Stimulated activated naive CD8-positive, alpha-beta T cell treated with anti-CD3 and anti-CD28 coated beads, Interleukin-15, Interleukin-2, amounts not matched to agents 100 ng/mL and 50 ng/mL, for 24 hours (primary cell): ENCODE measurements at regions not wholly inside any gene's neighbourhood (a gene's known extent, or its start where the extent isn't known, plus 50 kb on each side); places are given as distances from the start of the nearest gene placed in this dataset.

Experiments used
- H3K27ac Mint-ChIP-seq: one replicate; pipeline ENCODE4 v1.8.0; 2021; ENCODE audit warnings: mild to moderate bottlenecking, mixed read lengths
- H3K27me3 Mint-ChIP-seq: one replicate; pipeline ENCODE4 v1.8.0; 2021; ENCODE audit warnings: mixed read lengths
- H3K36me3 Mint-ChIP-seq: one replicate; pipeline ENCODE4 v1.8.0; 2021; ENCODE audit warnings: low read depth, mixed read lengths
- H3K4me1 Mint-ChIP-seq: one replicate; pipeline ENCODE4 v1.8.0; 2021; ENCODE audit warnings: low read depth, mixed read lengths
- H3K4me3 Mint-ChIP-seq: one replicate; pipeline ENCODE4 v1.8.0; 2021; ENCODE audit warnings: mild to moderate bottlenecking, mixed read lengths
- H3K9me3 Mint-ChIP-seq: one replicate; pipeline ENCODE4 v1.8.0; 2021; ENCODE audit warnings: mixed read lengths

DNA sequence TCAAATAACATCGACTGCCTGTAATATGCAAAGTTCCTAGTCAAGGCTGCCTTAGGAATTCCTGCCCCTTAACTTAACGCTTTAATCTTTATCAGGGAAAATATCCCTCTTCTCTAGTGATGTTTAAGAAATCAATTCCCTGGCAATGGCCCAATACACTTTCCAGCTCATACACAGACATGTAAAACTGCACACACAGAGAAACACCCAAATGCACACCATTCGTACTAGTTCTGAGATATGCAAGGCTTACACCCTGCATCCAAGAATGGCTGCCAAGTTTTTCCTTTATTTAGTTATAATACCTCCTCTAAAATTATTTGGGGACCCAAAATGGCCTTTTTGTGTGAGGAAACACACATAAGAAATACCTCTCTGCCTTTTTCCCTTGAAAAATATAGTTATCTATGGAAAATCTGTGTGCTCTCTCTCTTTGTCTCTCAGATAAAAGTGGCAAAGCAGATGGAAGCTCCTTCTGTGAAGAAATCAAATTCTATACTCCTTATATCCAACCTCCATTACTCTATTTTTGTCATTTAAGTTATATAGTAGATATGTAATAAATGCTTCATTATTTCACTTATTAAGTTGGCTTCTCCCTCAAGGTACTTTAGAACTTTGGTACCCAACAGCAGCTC, 120.0 kb upstream of the MDM1 start:
- Mint-ChIP-seq H3K4me3 (peak overlapping the region; percentile 79), H3K27ac (peak overlapping the region; percentile 95), H3K27me3 (no peaks in the 10 kb centered on the region), H3K4me1 (peaks cover 94% of the 10 kb centered on the region), H3K36me3 (no peaks in the 10 kb centered on the region), H3K9me3 (no peaks in the 10 kb centered on the region)

DNA sequence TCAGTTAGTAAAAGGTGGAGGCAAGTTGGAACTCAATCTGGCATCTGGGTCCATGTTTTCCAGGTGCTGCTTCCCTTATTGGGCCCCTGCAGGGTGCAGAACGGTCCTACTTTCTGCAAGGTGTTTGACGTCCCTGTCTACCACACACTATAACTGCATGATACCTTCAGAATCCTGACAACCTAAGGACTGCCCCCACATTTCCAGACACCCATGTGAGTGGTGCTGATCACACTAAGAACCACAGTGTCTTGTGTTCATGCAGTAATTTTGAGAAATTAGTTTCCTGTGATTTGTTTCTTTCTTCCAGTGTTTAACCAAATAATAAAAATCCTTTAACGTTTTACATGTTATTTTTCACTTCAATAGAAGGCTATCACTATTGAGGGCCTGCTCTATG, 121.1 kb upstream of the MDM1 start:
- H3K9me3 Mint-ChIP-seq: no peaks in the 10 kb centered on the region
- H3K27me3 Mint-ChIP-seq: no peaks in the 10 kb centered on the region
- no peaks in the 10 kb centered on the region for H3K36me3 Mint-ChIP-seq
- H3K4me3 Mint-ChIP-seq: no peak overlapping the region
- peaks cover 86% of the 10 kb centered on the region for H3K4me1 Mint-ChIP-seq
- peak overlapping the region; percentile 15 for H3K27ac Mint-ChIP-seq

DNA sequence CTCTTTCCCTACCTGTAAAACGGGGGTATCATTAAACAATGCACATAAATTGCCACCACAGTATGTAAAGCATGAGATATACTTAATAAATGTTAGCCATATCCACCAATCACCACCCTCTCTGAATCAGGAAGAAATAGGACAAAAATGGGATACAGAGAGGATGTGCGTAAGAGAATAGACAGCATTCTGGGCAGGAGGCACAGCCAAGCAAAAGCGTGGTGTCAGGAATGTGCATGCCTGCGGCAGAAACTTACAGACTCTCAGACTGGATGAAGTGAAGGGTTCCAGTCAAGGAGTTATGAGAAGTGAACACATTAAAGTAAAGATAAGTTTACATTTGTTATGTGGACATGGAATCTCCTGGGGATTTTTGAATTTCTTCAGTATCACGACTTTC, 121.7 kb upstream of the MDM1 start:
- peak overlapping the region; percentile 21 for H3K27ac Mint-ChIP-seq
- H3K4me3 Mint-ChIP-seq: no peak overlapping the region
- H3K36me3 Mint-ChIP-seq: no peaks in the 10 kb centered on the region
- H3K9me3 Mint-ChIP-seq: no peaks in the 10 kb centered on the region
- H3K4me1 Mint-ChIP-seq: peaks cover 82% of the 10 kb centered on the region
- no peaks in the 10 kb centered on the region for H3K27me3 Mint-ChIP-seq

DNA sequence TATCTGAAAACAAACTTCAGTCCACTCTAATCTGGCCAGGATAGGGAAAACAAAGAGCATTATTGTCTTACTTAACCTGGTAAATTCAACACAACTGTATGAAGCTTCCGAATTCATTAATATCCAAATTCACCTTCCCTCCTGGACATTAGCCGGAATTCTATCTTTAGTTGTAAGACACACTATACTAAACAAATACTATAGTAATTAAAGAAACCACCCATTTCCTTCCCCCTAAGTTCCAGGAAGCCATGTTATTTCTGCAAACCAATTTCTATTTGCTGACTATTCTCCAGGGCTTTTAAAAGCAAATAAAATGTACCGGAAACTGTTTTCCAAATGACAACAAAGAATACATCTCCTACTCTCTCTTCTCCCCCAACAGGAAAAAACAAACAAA, 122.7 kb upstream of the MDM1 start:
- Mint-ChIP-seq H3K9me3 (no peaks in the 10 kb centered on the region), H3K27me3 (no peaks in the 10 kb centered on the region), H3K4me3 (no peak overlapping the region), H3K27ac (peak overlapping the region; percentile 81), H3K4me1 (peaks cover 72% of the 10 kb centered on the region), H3K36me3 (no peaks in the 10 kb centered on the region)

DNA sequence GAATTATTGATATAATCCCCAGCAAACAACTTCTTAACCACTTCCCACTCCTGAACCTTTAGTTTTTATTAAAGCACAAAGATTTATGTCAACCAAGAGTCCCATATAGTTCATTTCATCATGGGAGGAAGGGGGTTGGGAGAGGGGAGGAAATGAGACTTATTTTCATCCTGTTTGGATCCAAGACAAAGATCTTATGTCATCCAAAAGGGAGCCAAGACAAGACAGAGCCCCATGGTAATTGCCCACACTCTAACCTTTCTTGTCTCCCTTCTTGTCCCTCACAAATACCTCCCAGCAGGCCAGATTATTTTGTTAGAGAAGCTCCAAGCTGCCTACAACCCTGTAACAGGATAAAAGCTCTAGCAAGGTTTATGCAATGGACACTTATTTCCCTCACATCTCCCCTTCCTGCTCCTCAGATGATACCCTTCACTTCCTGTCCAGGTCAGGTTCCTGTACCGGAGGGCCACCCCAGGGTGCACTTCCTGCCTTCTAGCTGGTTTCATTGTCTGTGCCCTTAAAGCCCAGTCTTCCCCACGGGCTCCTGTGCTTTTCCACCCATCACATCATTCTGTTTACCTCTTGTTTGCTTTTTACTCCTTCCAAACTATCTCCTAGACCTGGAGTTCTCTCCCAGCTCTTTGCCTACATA, 123.7 kb upstream of the MDM1 start:
- H3K27ac Mint-ChIP-seq: peak overlapping the region; percentile 81
- H3K4me1 Mint-ChIP-seq: peaks cover 65% of the 10 kb centered on the region
- H3K4me3 Mint-ChIP-seq: peak overlapping the region; percentile 42
- H3K27me3 Mint-ChIP-seq: no peaks in the 10 kb centered on the region
- no peaks in the 10 kb centered on the region for H3K9me3 Mint-ChIP-seq
- H3K36me3 Mint-ChIP-seq: no peaks in the 10 kb centered on the region

DNA sequence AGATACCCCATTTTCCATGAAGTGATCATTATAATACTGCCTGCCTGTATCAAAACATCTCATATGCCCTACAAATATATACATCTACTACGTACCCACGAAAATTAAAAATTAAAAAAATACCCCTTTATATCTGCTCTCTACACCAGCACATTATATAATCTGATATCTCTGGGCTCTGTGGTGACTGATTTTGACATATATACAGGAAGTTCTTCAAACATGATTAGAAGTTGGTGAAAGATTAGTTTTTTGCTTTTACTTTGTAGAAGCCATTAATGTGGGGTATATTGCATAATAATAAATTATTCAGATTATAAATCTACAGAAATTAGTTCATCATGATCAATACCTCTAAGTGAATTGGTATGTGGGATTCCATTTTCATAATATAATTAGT, 126.7 kb upstream of the MDM1 start:
- Mint-ChIP-seq H3K9me3 (no peaks in the 10 kb centered on the region), H3K4me3 (no peak overlapping the region), H3K4me1 (peaks cover 40% of the 10 kb centered on the region), H3K36me3 (no peaks in the 10 kb centered on the region), H3K27me3 (no peaks in the 10 kb centered on the region), H3K27ac (no peak overlapping the region)

DNA sequence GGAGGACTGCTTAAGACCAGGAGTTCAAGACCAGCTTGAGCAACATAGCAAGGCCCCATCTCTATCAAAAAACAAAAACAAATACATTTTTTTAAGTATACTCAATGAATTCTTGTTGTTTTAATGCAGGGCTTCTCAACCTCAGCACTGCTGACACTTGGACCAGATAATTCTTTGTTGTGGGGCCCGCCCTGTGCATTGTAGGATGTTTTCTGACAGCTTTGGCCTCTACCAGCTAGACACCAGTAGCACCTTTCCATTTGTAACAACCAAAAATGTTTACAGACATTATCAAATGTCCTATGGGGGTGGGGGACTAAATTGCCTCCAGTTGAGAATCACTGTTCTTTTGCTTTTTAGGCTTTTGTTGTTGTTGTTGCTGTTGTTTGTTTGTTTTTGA, 128.1 kb upstream of the MDM1 start:
- Mint-ChIP-seq H3K4me3 (no peak overlapping the region), H3K27ac (no peak overlapping the region), H3K36me3 (no peaks in the 10 kb centered on the region), H3K9me3 (no peaks in the 10 kb centered on the region), H3K27me3 (no peaks in the 10 kb centered on the region), H3K4me1 (peaks cover 26% of the 10 kb centered on the region)

DNA sequence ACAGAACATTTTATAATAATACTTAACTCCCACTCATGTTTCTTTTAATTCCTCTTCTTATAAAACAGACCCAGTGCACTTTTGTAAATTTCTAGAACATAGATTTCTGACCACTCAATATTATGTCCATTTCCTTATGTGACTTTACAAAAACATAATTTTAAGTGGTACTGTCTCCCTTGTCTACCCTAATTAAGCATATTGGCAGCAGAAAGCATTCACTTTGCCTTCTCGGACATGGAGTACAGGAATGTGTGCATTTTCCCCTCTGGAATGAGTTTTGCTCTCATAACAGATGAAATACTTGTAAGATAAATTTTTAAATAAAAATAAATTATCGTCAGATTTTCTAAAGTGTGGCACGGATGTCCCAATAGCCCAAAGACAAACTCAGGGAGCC, 129.5 kb upstream of the MDM1 start:
- Mint-ChIP-seq H3K4me3 (no peak overlapping the region), H3K9me3 (no peaks in the 10 kb centered on the region), H3K36me3 (no peaks in the 10 kb centered on the region), H3K27me3 (no peaks in the 10 kb centered on the region), H3K27ac (no peak overlapping the region), H3K4me1 (peaks cover 12% of the 10 kb centered on the region)

DNA sequence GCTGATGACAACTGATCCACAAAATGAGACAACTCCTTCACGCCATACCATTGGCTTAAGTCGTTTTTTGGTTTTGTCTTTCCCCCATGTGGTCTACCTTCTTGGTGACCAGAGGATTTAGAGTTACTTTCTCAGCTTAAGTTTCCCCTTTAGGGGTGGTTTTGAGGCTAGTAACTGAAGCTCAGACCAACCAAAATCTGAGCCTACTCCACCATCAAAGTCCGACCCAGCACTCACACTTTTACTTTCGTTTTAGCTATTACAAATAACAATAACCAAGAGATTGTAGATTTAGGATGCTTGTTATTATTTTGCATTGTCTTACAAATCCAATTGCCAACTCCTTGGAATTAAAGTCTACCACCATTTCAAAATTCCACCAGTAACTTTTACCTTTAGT, 130.6 kb upstream of the MDM1 start:
- Mint-ChIP-seq H3K27me3 (no peaks in the 10 kb centered on the region), H3K36me3 (no peaks in the 10 kb centered on the region), H3K27ac (peak overlapping the region; percentile 78), H3K9me3 (no peaks in the 10 kb centered on the region), H3K4me3 (peak overlapping the region; percentile 79), H3K4me1 (peaks cover 10% of the 10 kb centered on the region)

DNA sequence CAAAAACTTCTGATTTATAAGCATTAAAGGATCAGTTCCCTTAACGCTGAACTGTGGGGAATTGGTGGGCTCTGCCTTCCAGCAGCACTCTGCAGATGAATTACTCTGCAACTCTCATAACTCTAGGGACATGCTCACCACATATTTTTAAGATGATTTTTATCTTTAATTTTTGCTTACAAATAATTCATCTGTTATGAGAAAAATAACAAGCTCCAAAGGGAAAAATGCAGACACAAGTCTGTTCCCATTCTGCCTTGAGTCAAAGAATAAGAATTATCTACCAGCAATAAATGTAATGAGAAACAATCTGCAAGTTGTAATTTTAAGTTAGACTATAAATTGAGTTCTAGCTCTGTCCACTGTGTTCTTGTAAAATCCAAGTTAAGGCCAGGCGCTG, 133.1 kb upstream of the MDM1 start:
- no peaks in the 10 kb centered on the region for H3K9me3 Mint-ChIP-seq
- peaks cover 6% of the 10 kb centered on the region for H3K4me1 Mint-ChIP-seq
- no peaks in the 10 kb centered on the region for H3K36me3 Mint-ChIP-seq
- H3K4me3 Mint-ChIP-seq: no peak overlapping the region
- no peaks in the 10 kb centered on the region for H3K27me3 Mint-ChIP-seq
- H3K27ac Mint-ChIP-seq: no peak overlapping the region

DNA sequence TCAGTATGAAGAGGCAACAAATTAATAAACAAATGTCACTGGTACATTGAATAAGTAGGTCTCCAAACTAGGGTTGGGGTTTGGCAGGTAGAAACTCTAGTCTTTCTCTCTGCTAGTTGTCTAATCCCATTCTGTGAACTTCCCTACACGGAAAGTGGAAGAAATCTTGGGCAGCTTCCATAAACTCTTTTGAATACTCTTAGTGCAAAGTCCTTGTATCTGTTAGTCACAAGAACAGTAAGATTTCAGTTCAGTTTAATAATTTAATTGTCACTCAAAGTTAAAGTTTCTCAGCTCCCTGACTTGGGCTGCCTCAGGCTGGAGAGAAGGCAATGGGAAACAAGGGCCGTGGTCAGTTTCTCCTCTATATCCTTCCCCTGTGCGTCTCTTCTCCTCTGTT, 135.4 kb upstream of the MDM1 start:
- no peaks in the 10 kb centered on the region for H3K9me3 Mint-ChIP-seq
- H3K4me3 Mint-ChIP-seq: no peak overlapping the region
- H3K27ac Mint-ChIP-seq: no peak overlapping the region
- H3K4me1 Mint-ChIP-seq: peaks cover 4% of the 10 kb centered on the region
- H3K36me3 Mint-ChIP-seq: no peaks in the 10 kb centered on the region
- no peaks in the 10 kb centered on the region for H3K27me3 Mint-ChIP-seq

DNA sequence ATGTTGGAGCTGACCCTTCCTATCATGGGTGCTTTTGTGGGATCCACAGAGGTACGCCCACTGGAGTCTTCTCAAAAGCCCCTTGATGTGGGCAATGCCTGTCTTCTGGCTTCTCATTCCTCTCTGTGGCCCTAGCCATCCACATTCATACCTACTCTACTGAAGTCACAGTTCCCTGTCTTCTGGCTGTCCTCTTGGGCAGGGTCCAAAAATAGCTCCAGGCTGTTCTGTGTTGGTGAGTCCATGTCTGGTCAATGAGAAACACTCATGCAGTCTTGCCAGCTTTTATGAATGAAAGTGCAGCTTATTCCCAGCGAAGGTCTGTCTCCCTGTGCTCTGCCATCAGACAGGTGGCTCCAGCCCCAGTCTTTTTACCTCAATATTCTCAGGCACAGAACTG, 135.9 kb upstream of the MDM1 start:
- Mint-ChIP-seq H3K4me1 (no peaks in the 10 kb centered on the region), H3K4me3 (no peak overlapping the region), H3K27me3 (no peaks in the 10 kb centered on the region), H3K36me3 (no peaks in the 10 kb centered on the region), H3K9me3 (no peaks in the 10 kb centered on the region), H3K27ac (no peak overlapping the region)

DNA sequence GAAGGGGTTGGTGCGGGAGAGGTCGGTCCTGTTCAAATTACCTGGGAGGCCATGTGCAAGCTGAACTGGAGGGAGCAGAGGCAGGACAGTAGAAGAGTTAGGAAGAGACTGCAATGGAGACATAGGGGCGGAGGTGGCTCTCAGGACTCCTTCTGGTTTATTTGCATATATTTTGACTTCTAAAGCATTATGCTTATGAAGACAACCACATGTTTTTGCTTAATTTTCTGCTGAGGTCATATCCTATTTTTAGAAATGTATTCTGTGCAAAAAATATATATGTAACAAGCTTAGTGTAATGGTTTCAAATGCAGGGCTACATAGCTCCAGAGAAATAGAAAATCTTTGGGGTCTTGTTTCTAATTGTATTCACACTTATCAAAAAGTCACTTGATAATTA, 137.0 kb upstream of the MDM1 start:
- no peaks in the 10 kb centered on the region for H3K27me3 Mint-ChIP-seq
- H3K36me3 Mint-ChIP-seq: no peaks in the 10 kb centered on the region
- no peaks in the 10 kb centered on the region for H3K4me1 Mint-ChIP-seq
- H3K4me3 Mint-ChIP-seq: no peak overlapping the region
- no peaks in the 10 kb centered on the region for H3K9me3 Mint-ChIP-seq
- no peak overlapping the region for H3K27ac Mint-ChIP-seq

DNA sequence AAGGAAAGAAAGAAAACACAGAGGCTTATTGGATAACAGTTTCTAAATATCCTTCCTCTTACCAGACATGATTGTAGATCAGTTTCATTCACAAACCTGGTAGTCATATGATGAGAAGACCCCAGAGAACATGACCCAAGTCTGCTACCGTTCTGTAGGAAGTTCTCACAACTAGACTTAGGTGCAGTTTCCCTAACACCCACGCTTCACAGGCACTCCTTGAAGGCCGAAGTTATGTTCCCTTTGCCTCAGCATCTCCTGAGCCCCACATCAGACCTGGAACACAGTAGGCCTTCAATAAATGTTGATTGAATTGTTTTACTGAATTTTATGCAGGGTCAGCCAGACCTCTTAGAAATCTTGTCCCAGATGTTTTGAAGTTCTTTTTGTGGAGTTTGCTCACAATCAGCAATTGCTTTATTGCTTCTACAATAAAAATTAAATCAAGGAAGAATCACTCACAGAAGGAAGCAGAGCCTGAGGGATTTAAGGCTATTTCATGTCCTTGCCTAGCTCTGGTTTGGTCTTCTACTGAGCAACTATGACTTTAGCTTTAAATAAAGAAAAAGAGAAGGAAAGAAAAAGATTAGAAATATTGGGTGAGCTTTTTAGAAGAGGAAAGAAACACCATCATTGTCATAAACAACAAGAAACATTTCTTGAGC, 138.6 kb upstream of the MDM1 start:
- H3K27ac Mint-ChIP-seq: no peak overlapping the region
- H3K27me3 Mint-ChIP-seq: no peaks in the 10 kb centered on the region
- no peaks in the 10 kb centered on the region for H3K4me1 Mint-ChIP-seq
- H3K4me3 Mint-ChIP-seq: no peak overlapping the region
- no peaks in the 10 kb centered on the region for H3K9me3 Mint-ChIP-seq
- H3K36me3 Mint-ChIP-seq: peaks cover 3% of the 10 kb centered on the region

DNA sequence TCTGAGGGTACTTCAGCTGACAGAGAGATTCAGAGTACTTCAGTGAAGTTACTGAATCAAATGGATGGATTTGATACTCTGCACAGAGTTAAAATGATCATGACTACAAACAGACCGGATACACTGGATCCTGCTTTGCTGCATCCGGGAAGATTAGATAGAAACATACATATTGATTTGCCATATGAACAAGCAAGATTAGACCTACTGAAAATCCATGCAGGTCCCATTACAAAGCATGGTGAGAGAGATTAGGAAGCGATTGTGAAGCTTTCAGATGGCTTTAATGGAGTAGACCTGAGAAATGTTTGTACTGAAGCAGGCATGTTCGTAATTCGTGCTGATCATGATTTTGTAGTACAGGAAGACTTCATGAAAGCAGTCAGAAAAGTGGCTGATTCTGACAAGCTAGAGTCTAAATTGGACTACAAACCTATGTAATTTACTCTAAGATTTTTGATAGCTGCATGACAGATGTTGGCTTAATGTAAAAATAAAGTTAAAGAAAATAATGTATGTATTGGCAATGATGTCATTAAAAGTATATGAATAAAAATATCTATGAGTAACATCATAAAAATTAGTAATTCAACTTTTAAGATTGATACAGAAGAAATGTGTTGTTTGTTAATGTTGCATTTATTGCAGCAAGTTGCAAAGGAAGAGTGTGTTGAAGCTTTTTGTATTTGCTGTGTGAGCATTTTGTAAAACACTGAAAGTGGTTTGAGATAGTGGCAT, 136.1 kb upstream of the RAP1B start:
- Mint-ChIP-seq H3K27me3 (no peaks in the 10 kb centered on the region), H3K4me1 (peaks cover 12% of the 10 kb centered on the region), H3K36me3 (peaks cover 3% of the 10 kb centered on the region), H3K4me3 (no peak overlapping the region), H3K9me3 (peaks cover 4% of the 10 kb centered on the region), H3K27ac (no peak overlapping the region)
